ENCODE measurements at regions not wholly inside any gene's neighbourhood (a gene's known extent, or its start where the extent isn't known, plus 50 kb on each side); places are given as distances from the start of the nearest gene placed in this dataset.

DNA sequence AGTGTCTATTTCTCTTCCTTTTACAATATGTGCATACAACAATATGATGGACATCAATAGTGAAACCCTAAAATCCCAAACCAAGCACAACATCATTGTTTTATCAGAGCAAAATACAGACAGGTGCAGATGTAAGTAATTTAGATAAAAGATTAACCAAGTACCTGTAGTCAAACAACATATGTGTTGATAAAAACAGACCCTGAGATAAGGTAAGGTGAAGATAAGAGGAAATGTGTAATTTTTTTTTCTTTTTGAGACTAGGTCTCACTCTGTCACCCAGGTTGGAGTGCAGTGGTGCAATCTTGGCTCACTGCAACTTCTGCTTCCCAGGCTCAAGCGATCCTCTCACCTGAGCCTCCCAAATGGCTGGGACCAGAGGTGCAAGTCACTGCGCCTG is 589.8 kb downstream of the PLCL1 start:
- H3K9me3 ChIP-seq (ENCODE audit: control insufficient read depth, insufficient read depth, low read length), result no peaks in the 10 kb centered on the region
- no peaks in the 10 kb centered on the region for H3K27me3 ChIP-seq (ENCODE audit: control insufficient read depth, insufficient read depth, low read length)
- TF ChIP-seq, protein P1, sequence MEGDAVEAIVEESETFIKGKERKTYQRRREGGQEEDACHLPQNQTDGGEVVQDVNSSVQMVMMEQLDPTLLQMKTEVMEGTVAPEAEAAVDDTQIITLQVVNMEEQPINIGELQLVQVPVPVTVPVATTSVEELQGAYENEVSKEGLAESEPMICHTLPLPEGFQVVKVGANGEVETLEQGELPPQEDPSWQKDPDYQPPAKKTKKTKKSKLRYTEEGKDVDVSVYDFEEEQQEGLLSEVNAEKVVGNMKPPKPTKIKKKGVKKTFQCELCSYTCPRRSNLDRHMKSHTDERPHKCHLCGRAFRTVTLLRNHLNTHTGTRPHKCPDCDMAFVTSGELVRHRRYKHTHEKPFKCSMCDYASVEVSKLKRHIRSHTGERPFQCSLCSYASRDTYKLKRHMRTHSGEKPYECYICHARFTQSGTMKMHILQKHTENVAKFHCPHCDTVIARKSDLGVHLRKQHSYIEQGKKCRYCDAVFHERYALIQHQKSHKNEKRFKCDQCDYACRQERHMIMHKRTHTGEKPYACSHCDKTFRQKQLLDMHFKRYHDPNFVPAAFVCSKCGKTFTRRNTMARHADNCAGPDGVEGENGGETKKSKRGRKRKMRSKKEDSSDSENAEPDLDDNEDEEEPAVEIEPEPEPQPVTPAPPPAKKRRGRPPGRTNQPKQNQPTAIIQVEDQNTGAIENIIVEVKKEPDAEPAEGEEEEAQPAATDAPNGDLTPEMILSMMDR (IDR thresholded peaks at IDR 0.05; ENCODE audit: low read depth, low read length), result no peak
- ChIA-PET POLR2A (no interaction called here), CTCF (no interaction called here)
- H3K4me3 ChIP-seq (ENCODE audit: low read depth, low read length), result no peak overlapping the region
- no peak overlapping the region for H3K27ac ChIP-seq (ENCODE audit: low read depth, low read length)
- no peak for DNase-seq (ENCODE audit: low read depth, low spot score)

DNA sequence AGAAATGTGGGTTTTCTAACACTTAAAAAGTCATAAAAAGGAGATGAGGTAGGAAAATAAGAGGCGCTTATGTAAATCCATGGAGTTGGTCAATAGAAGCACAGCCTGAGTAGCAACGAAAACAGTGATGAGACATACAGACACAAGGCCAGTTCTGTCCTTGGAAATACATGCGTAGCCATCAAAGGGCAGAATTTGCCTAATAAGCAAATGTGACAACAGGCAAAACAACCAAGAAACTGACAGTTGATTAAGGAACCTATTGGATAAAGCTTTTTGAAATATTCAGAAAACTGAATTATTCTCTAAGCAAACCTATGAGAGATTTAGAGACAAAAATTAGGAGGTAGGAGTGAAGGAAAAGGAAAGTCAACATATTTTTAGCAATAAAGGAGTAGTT is 586.3 kb downstream of the PLCL1 start:
- no peak overlapping the region for H3K4me3 ChIP-seq (ENCODE audit: low read depth, low read length)
- TF ChIP-seq, protein P1 (IDR thresholded peaks at IDR 0.05; ENCODE audit: low read depth, low read length), result no peak
- POLR2A ChIA-PET, result no interaction called here
- no peaks in the 10 kb centered on the region for H3K9me3 ChIP-seq (ENCODE audit: control insufficient read depth, insufficient read depth, low read length)
- CTCF ChIA-PET, result no interaction called here
- H3K27ac ChIP-seq (ENCODE audit: low read depth, low read length), result no peak overlapping the region
- no peak for DNase-seq (ENCODE audit: low read depth, low spot score)
- no peaks in the 10 kb centered on the region for H3K27me3 ChIP-seq (ENCODE audit: control insufficient read depth, insufficient read depth, low read length)

DNA sequence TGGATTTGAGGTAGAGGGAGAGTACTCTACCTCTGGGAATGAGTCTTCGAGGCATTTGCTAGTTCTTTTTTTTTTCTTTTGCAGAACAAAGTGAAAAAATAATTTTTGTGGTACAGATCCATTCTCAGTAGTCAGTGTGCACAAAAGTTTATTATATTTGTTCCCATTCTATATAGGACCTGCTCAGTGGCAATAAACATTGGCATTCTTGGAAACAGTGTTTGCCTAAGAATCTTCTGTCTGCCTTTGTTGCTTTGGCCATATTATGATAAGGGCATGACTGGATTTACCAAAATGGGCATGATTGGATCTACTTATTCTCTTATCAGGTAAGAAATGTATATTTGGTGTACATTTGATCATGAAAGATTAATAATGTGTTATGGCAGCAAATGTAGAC is 583.3 kb downstream of the PLCL1 start:
- no peak overlapping the region for H3K4me3 ChIP-seq (ENCODE audit: low read depth, low read length)
- H3K27me3 ChIP-seq (ENCODE audit: control insufficient read depth, insufficient read depth, low read length), result no peaks in the 10 kb centered on the region
- no peaks in the 10 kb centered on the region for H3K9me3 ChIP-seq (ENCODE audit: control insufficient read depth, insufficient read depth, low read length)
- CTCF ChIA-PET, result no interaction called here
- no peak overlapping the region for H3K27ac ChIP-seq (ENCODE audit: low read depth, low read length)
- DNase-seq (ENCODE audit: low read depth, low spot score), result no peak
- POLR2A ChIA-PET, result no interaction called here
- TF ChIP-seq, protein P1 (IDR thresholded peaks at IDR 0.05; ENCODE audit: low read depth, low read length), result no peak

DNA sequence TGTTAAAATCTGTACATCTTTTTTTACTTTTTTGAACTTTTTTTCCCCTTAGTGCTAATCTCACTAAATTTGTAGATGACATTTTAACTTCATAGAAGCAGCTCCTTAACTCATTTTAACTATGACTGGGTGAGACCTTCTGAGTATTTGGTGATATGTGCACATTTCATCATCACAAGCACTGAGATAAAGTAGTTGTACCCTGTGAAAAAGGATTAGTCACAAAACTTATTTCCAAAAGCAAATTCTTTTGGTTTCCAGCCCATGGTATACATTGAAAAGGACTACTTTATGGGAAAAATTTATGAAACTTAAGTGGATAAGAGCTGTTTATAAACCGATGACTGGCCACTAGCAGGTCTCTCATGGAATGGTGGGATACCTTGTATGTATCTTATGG is 581.5 kb downstream of the PLCL1 start:
- CTCF ChIA-PET, result interaction anchor here (1.2 kb wide), 1 partner anchor 11 kb away, joined by 3 read pairs; no protein-coding TSS in a partner anchor
- Histone ChIP-seq H3K27ac (ENCODE audit: low read depth, low read length) (no peak overlapping the region), H3K27me3 (ENCODE audit: control insufficient read depth, insufficient read depth, low read length) (no peaks in the 10 kb centered on the region), H3K4me3 (ENCODE audit: low read depth, low read length) (no peak overlapping the region), H3K9me3 (ENCODE audit: control insufficient read depth, insufficient read depth, low read length) (no peaks in the 10 kb centered on the region)
- TF ChIP-seq, protein P1 (IDR thresholded peaks at IDR 0.05; ENCODE audit: low read depth, low read length), result no peak
- POLR2A ChIA-PET, result no interaction called here
- no peak for DNase-seq (ENCODE audit: low read depth, low spot score)

DNA sequence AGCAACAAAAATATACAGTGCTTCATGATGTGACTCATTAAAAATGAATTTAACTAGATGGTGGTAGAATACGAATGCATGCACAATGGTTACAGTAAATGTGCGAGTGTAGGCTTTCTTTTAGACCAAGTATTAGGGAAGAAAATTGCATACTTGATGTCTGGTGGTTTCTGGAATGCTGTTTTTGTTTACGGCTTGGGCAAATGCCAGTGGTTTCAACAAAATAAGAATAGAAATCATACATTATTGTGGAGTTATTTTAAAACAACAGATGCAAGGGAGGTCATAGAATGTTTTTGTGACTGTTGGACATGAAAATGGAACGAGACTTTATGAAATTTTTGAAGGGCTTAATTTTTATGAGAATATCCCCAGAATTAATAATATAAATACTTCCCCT is 580.9 kb downstream of the PLCL1 start:
- CTCF ChIA-PET, result interaction anchor here (1.2 kb wide), 1 partner anchor 11 kb away, joined by 3 read pairs; no protein-coding TSS in a partner anchor

More for the DNA sequence above, 580.9 kb downstream of the PLCL1 start:
- no peaks in the 10 kb centered on the region for H3K9me3 ChIP-seq (ENCODE audit: control insufficient read depth, insufficient read depth, low read length)
- H3K27me3 ChIP-seq (ENCODE audit: control insufficient read depth, insufficient read depth, low read length), result no peaks in the 10 kb centered on the region
- no peak overlapping the region for H3K4me3 ChIP-seq (ENCODE audit: low read depth, low read length)
- TF ChIP-seq, protein P1 (IDR thresholded peaks at IDR 0.05; ENCODE audit: low read depth, low read length), result no peak
- no peak overlapping the region for H3K27ac ChIP-seq (ENCODE audit: low read depth, low read length)
- DNase-seq (ENCODE audit: low read depth, low spot score), result no peak
- POLR2A ChIA-PET, result no interaction called here

All from AG04450 (cell line).